GM19463 (cell line): ENCODE measurements at regions not wholly inside any gene's neighbourhood (a gene's known extent, or its start where the extent isn't known, plus 50 kb on each side); places are given as distances from the start of the nearest gene placed in this dataset.

ENCODE experiments used
- ATAC-seq: cut with Tn5 transposase; IDR thresholded peaks from one replicate; pipeline ENCODE4 v1.9.1; 2021; ENCODE audit warnings: mild to moderate bottlenecking, moderate library complexity; ENCODE audit not compliant: unreplicated experiment

DNA sequence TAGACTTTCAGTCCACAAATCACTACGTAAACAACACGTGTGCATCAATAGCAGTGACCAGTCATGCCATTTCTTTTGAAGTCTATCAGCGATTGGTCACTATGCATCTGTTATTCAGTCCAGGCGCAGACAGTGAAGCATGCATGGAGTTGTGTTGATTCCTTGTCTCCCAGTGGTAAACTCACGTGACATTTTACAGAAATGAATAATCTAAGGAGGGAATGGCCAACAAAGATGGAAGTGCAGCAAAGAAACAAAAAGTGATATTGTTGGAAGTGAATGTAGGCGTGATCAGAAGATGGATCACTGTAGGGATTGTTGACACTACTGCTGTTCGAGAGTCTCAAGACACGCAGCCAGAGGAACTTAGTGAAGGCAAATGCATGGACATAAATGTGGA is 317.8 kb upstream of the MGAT5 start:
- ATAC-seq, result no peak

DNA sequence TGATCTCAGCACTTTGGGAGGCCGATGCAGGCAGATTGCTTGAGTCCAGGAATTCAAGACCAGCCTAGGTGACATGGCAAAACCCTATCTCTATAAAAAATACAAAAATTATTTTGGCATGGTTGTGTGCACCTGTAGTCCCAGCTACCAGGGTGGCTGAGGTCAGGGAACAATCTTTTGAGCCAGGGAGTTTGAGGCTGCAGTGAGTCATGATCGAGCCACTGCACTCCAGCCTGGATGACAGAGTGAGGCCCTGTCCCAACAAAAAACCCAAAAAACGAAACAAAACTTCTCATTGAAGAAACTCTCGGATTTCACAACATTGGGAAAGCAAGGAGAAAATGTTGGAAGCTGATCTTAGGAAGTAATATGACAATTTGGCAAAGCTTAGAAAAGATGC is 317.3 kb upstream of the MGAT5 start:
- ATAC-seq, result no peak

DNA sequence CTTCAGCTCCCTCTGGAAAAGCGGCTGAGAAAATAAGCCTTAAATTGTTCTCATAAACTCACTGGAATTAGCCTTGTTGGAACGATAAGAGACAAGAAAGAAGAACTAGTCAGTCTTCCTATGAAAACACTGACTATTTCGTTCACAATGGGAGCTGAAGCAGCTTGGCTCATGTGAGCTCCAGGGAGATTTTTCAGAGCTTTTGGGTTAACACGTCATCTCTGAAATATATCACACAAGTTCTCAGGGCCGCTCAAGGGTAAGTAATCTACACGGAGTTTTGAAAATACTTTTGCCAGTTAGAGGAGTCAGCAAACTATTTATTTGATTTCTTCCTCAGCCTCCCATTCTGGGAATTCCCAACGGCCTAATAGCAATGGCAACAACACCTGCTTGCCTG is 316.2 kb upstream of the MGAT5 start:
- ATAC-seq, result no peak

- ATAC-seq, result no peak
These were observed 313.7 kb upstream of the MGAT5 start for GRCh38 chr2:133940134-133940533.

GRCh38 chr2:133941666-133942065 is 312.2 kb upstream of the MGAT5 start:
- no peak for ATAC-seq

- ATAC-seq, result no peak
These were observed 311.5 kb upstream of the MGAT5 start for GRCh38 chr2:133942398-133942797.

DNA sequence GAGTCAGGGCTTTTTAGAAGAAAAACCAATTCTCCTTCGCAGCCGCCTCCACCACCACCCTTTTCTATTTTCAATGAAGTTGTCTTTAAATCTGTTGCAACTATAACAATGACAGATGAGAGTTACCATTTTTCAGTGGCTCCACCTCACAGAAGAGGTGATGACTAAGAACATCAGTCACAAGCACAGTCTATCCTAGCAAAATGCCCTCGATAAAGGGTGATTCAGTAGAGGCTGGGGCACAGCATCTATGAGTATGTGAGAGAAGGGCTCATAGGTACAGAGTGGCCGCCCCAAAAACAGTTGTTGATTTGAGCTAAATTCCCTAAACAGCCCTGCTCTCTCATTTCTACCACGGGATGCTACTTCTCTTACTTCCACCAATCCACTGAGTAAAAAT is 310.8 kb upstream of the MGAT5 start:
- no peak for ATAC-seq

- no peak for ATAC-seq
These were observed 308.8 kb upstream of the MGAT5 start for GRCh38 chr2:133945089-133945488.

GRCh38 chr2:133947057-133947456 is 306.8 kb upstream of the MGAT5 start:
- no peak for ATAC-seq

DNA sequence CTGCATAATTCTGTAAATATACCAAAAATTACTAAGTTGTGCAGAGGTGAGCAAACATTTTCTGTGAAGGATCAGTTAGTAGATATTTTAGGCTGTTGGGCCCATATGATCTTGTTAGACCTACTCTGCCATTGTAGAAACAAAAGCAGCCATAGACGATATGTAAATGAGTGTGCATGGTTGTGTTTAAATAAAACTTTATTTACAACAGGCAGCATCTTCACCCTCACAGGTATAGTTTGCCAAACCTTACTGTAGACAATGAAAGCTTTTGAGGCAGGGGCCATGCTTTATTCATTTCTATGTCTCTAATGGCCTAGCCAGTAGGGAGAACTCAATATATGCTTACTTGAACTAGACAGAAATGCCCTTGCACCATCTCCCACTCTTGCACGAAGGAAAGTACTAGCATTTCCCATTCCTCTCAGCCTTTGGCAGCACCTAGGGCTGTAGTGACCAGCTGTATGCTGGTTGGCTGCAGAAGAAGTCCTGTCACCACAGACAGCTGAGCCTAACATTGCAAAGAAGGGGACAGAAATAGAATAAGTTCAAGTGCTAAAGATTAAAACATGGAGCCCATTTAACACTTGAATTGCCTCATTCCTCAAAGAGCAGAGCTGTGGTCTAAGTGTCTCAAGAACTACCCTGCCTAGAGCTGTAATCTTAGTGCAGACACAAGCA is 305.1 kb upstream of the MGAT5 start:
- ATAC-seq, result no peak

DNA sequence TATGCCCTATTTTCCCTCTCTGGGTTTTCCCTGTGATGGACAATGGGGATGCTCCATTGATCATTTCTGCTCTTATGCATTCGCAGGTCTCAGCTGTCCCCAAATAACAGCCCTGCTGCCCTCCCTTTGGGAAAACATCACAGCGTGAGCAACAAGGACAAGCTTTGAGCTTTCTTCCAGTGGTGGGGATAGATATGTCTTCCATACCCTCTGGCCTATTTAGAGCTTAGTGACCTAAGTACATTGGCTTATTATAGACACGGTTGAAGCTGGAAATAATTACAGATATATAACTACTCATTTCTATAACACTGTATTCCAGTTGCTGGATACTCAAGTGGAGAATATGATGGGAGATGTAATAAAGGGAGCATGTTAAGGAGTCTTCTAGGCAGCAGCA is 304.3 kb upstream of the MGAT5 start:
- no peak for ATAC-seq

GRCh38 chr2:133951209-133951608 is 302.7 kb upstream of the MGAT5 start:
- no peak for ATAC-seq

DNA sequence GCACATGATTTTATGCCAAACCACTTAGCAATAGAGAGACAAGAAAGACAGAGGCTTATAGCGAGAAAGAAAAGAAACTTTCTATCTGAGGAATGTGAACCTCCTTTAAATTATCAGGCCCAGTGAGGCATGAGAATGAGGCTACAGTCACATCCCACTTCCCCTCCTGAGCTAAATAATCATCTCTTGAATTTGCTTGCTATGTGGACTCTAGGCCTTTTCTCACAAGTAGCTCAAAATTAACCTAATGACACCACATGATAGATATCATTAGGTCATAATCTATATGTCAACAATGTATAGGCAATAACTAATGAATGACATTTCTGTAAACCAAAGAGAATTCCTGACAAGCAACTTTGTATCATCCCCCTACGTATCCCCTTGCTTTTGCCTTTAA is 301.5 kb upstream of the MGAT5 start:
- ATAC-seq, result peak; percentile 35

- ATAC-seq, result no peak
These were observed 301.0 kb upstream of the MGAT5 start for GRCh38 chr2:133952896-133953295.

DNA sequence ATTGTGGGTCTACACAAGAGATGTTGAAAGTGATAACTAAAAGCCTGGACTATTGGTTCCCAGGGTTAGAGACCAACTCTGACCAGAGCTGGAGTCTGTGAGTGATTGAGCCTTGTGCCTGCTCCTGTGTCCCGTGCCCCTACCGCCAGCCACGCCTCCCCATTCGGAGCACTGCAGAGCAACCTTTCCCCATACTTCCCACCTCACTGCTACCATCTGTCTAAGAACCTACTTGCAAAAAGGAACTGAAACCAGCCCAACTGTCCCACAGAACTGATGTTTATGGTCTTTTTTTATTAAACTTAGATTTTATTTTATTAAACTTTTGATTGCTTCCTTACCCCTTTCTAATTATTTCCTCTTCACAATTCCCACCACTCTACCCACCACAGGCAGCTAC is 300.3 kb upstream of the MGAT5 start:
- peak; percentile 79 for ATAC-seq

DNA sequence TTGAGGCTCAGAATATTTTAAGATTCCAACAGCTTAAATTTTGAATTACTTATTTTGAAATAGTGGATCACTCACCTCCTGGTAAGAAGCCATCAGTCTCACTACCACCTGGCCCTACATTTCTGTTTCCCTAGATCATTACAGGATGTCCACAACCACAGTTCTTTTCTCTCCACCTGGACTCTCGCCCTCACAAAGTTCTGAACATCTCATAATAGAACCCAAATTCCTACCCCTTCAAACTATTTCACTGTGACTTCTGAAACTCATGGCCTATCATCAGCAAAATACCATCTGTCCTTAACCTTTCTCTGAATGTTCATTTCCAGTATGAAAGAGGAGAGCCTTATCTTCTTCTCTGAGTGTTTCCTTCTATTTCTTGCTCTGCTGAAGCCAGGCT is 299.2 kb upstream of the MGAT5 start:
- no peak for ATAC-seq

GRCh38 chr2:133955169-133955568 is 298.7 kb upstream of the MGAT5 start:
- no peak for ATAC-seq

- ATAC-seq, result no peak
These were observed 297.4 kb upstream of the MGAT5 start for GRCh38 chr2:133956434-133956935.

GRCh38 chr2:133957724-133958480 is 296.0 kb upstream of the MGAT5 start:
- no peak for ATAC-seq

DNA sequence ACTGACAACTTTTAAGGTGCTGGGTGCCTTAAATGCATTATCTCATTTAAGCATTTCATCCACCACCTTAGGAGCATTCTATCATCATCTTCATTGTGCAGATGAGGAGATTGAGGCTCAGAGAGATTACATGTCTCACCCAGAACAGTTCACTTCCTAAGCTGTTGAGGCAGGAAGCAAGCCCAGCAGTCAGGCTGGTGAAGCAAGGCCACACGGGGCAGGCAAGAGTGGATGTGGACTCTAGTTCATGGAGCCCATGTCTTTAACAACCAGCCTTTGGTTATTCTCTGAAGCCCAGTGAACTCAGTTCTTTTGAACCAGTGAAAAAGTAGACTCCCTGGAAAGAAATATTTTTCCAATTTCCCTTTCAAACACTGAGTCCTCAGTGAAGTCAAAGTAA is 294.8 kb upstream of the MGAT5 start:
- no peak for ATAC-seq

GRCh38 chr2:133966720-133967304 is 287.1 kb upstream of the MGAT5 start:
- ATAC-seq, result no peak

DNA sequence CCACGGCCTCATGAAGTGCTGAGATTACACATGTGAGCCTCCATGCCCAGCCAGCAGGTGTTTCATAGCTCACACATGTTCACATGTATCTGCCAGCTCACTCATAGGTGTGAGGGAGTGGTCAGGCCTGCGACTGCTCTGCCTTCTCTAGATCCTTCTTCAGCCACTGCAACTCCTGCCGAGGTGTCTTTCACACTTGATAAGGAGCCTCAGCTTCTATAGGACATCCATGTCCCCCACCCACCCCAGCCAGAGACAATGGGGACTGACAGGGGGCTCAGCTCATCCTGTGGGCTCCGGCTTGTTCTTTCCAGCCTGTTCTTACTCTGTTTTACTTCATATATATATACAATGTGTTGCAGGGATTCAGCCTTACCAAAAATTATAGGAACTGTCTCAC is 286.5 kb upstream of the MGAT5 start:
- no peak for ATAC-seq
